Breast epithelium (tissue), 3 donors: ENCODE measurements at regions not wholly inside any gene's neighbourhood (a gene's known extent, or its start where the extent isn't known, plus 50 kb on each side); places are given as distances from the start of the nearest gene placed in this dataset.

Experiments
- CTCF ChIP-seq, 3 donors: fragments of 450-650 bp; IDR thresholded peaks; one replicate each; pipeline ENCODE4 v1.5.1; 2016 to 2017; ENCODE audit warnings: antibody characterized with exemption in 3 of 3, mild to moderate bottlenecking in 3 of 3, moderate library complexity in 3 of 3
- POLR2AphosphoS5 ChIP-seq, 3 donors: sonication (generic); formaldehyde crosslinking; IDR thresholded peaks; one replicate each; pipeline ENCODE4 v1.6.1; 2017; ENCODE audit warnings: antibody characterized with exemption in 3 of 3

- no peak for TF ChIP-seq POLR2AphosphoS5 (IDR thresholded peaks at IDR 0.05)
- TF ChIP-seq CTCF (IDR thresholded peaks at IDR 0.05): no peak
Observed at GRCh38 chr9:99722877-99723276, 98.8 kb upstream of the NR4A3 start.
